DOHH2 (cell line): ENCODE measurements at regions not wholly inside any gene's neighbourhood (a gene's known extent, or its start where the extent isn't known, plus 50 kb on each side); places are given as distances from the start of the nearest gene placed in this dataset.

Experiments used
- CTCF ChIP-seq: fragments of 200-600 bp; sonication (generic); IDR thresholded peaks from one replicate; pipeline ENCODE4 v1.5.1; 2014; ENCODE audit warnings: antibody characterized with exemption, mild to moderate bottlenecking, low read depth, low read length; ENCODE audit not compliant: poor library complexity, severe bottlenecking
- EZH2phosphoT487 ChIP-seq: fragments of 200-600 bp; sonication (generic); IDR thresholded peaks from 2 replicates; pipeline ENCODE4 v1.6.1; 2017; ENCODE audit warnings: borderline replicate concordance, mild to moderate bottlenecking, antibody characterized with exemption, low read length, moderate library complexity, mixed read lengths

- TF ChIP-seq CTCF: no peak
- TF ChIP-seq EZH2phosphoT487: no peak
Observed at GRCh38 chr5:89287964-89288363, 405.0 kb upstream of the MEF2C start.
